ENCODE measurements at regions not wholly inside any gene's neighbourhood (a gene's known extent, or its start where the extent isn't known, plus 50 kb on each side); places are given as distances from the start of the nearest gene placed in this dataset.

- TF ChIP-seq EZH2 (IDR thresholded peaks at IDR 0.05; ENCODE audit: insufficient read depth, low read length) (no peak), CTCF (IDR thresholded peaks at IDR 0.05; ENCODE audit: insufficient read depth, low read depth, low read length) (no peak)
Observed at GRCh38 chr6:114830515-114830914, 487.7 kb upstream of the HS3ST5 start.

Data from astrocyte (in vitro differentiated cells and primary cell).